WTC11 (cell line): ENCODE measurements at regions not wholly inside any gene's neighbourhood (a gene's known extent, or its start where the extent isn't known, plus 50 kb on each side); places are given as distances from the start of the nearest gene placed in this dataset.

Experiments
- ATAC-seq: fragments of 200-7000 bp; cut with Tn5 transposase; 2 replicates; pipeline ENCODE4 v1.10.0; 2021; ENCODE audit warnings: mild to moderate bottlenecking, moderate library complexity
- CTCF ChIA-PET: fragments of 300-600 bp; sonication (Branson Sonifier 250); formaldehyde crosslinking; loops from one replicate; lab custom pipeline; 2021; ENCODE audit warnings: antibody characterized with exemption; lab: Charles Lee
- POLR2A ChIA-PET: fragments of 350-600 bp; sonication (Branson Sonifier 250); formaldehyde crosslinking; loops from one replicate; lab custom pipeline; 2021; ENCODE audit warnings: antibody characterized with exemption; lab: Charles Lee
- DNase-seq: peaks from one replicate; pipeline ENCODE4 v3.0.0; 2021; ENCODE audit warnings: low spot score
- H3K27ac Mint-ChIP-seq: 2 replicates; pipeline ENCODE4 v1.8.0; 2021; ENCODE audit warnings: mixed read lengths
- H3K27me3 Mint-ChIP-seq: 2 replicates; pipeline ENCODE4 v1.8.0; 2021; ENCODE audit warnings: low read depth, mild to moderate bottlenecking, moderate library complexity, mixed read lengths
- H3K36me3 Mint-ChIP-seq: 2 replicates; pipeline ENCODE4 v1.8.0; 2021; ENCODE audit warnings: mixed read lengths
- H3K4me1 Mint-ChIP-seq: 2 replicates; pipeline ENCODE4 v1.8.0; 2022; ENCODE audit warnings: mixed read lengths
- H3K4me3 Mint-ChIP-seq: 2 replicates; pipeline ENCODE4 v1.8.0; 2021; ENCODE audit warnings: mild to moderate bottlenecking, moderate library complexity, mixed read lengths
- H3K9me3 Mint-ChIP-seq: 2 replicates; pipeline ENCODE4 v1.8.0; 2021; ENCODE audit warnings: mixed read lengths
- AR ChIP-seq: fragments of 250-450 bp; sonication (Bioruptor Pico); IDR thresholded peaks from 2 replicates; pipeline ENCODE4 v1.9.0; 2021; ENCODE audit warnings: mild to moderate bottlenecking
- ATF1 ChIP-seq: sonication (generic); formaldehyde crosslinking; IDR thresholded peaks from 2 replicates; pipeline ENCODE4 v1.8.1; 2023; ENCODE audit warnings: mild to moderate bottlenecking, moderate library complexity, missing genetic modification reagents
- CBFB ChIP-seq: sonication (generic); formaldehyde crosslinking; IDR thresholded peaks from 2 replicates; pipeline ENCODE4 v1.8.1; 2022; ENCODE audit warnings: mild to moderate bottlenecking, low read depth, missing genetic modification reagents
- ELF4 ChIP-seq: sonication (generic); formaldehyde crosslinking; IDR thresholded peaks from 2 replicates; pipeline ENCODE4 v1.8.1; 2022; ENCODE audit warnings: low read depth, mild to moderate bottlenecking, moderate library complexity, missing genetic modification reagents
- FOXP1 ChIP-seq: sonication (generic); formaldehyde crosslinking; IDR thresholded peaks from 2 replicates; pipeline ENCODE4 v1.8.0; 2022; ENCODE audit warnings: missing genetic modification reagents, mild to moderate bottlenecking, moderate library complexity, borderline replicate concordance
- GABPB1 ChIP-seq: sonication (generic); formaldehyde crosslinking; IDR thresholded peaks from 2 replicates; pipeline ENCODE4 v1.8.1; 2023; ENCODE audit warnings: mild to moderate bottlenecking, missing genetic modification reagents
- GRHL2 ChIP-seq: fragments of 250-450 bp; sonication (Bioruptor Pico); IDR thresholded peaks from 2 replicates; pipeline ENCODE4 v1.8.0; 2022; ENCODE audit warnings: mild to moderate bottlenecking, moderate library complexity; ENCODE audit not compliant: insufficient replicate concordance, severe bottlenecking
- IRF1 ChIP-seq: sonication (generic); formaldehyde crosslinking; IDR thresholded peaks from 2 replicates; pipeline ENCODE4 v1.8.0; 2023; ENCODE audit warnings: missing genetic modification reagents
- MXD4 ChIP-seq: fragments of 250-450 bp; sonication (Bioruptor Pico); IDR thresholded peaks from 2 replicates; pipeline ENCODE4 v1.8.0; 2021; ENCODE audit warnings: mild to moderate bottlenecking, moderate library complexity, borderline replicate concordance
- NFATC4 ChIP-seq: fragments of 250-450 bp; sonication (Bioruptor Pico); IDR thresholded peaks from 2 replicates; pipeline ENCODE4 v1.9.0; 2021; ENCODE audit warnings: mild to moderate bottlenecking
- NFE2L1 ChIP-seq: sonication (generic); formaldehyde crosslinking; IDR thresholded peaks from 2 replicates; pipeline ENCODE4 v1.8.1; 2023; ENCODE audit warnings: missing genetic modification reagents
- NR2C2 ChIP-seq: sonication (generic); formaldehyde crosslinking; IDR thresholded peaks from 2 replicates; pipeline ENCODE4 v1.8.0; 2022; ENCODE audit warnings: mild to moderate bottlenecking, missing genetic modification reagents
- NR3C1 ChIP-seq: sonication (generic); formaldehyde crosslinking; conservative IDR thresholded peaks from 2 replicates; pipeline ENCODE4 v1.8.1; 2023; ENCODE audit warnings: low read depth, mild to moderate bottlenecking, missing genetic modification reagents
- TCF7 ChIP-seq: sonication (generic); formaldehyde crosslinking; IDR thresholded peaks from 2 replicates; pipeline ENCODE4 v1.8.0; 2022; ENCODE audit warnings: mild to moderate bottlenecking, low read depth, missing genetic modification reagents, moderate library complexity
- ZNF121 ChIP-seq: sonication (generic); formaldehyde crosslinking; IDR thresholded peaks from 2 replicates; pipeline ENCODE4 v1.8.0; 2023; ENCODE audit warnings: missing genetic modification reagents
- ZNF512 ChIP-seq: sonication (generic); formaldehyde crosslinking; IDR thresholded peaks from 2 replicates; pipeline ENCODE4 v1.8.1; 2022; ENCODE audit warnings: missing genetic modification reagents, borderline replicate concordance
- TF ChIP-seq, protein P1 (sequence below): sonication (generic); formaldehyde crosslinking; IDR thresholded peaks from 2 replicates; pipeline ENCODE4 v1.8.0; 2023; ENCODE audit warnings: missing genetic modification reagents, mild to moderate bottlenecking, borderline replicate concordance

- TF ChIP-seq AR: no peak
- TF ChIP-seq IRF1 (CRISPR knock-in tag): no peak
- no peak for TF ChIP-seq ZNF121
- TF ChIP-seq NR3C1 (CRISPR knock-in tag): no peak
Measured at GRCh38 chr2:187875261-187876141, 321.3 kb upstream of the TFPI start (continued).

DNA sequence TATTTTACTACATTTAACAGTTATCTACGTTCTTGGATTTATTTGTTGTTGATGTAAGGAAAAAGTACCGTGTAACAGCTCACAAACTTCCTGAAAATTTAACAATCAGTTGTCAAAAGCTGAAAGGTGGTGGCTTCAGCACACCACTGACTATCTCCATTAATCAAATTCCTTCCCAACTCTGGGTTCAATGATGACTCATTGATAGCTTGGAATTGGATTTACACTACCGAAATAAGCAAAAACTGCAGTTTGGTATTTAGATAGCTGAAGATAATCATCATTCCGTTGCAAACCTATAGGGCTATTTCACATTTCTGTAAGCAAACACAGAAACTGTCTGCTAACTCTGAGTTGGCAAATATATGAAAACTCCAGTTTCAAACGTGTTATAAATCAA lies 322.3 kb upstream of the TFPI start:
- ATAC-seq (no peak), DNase-seq (no peak)
- ChIA-PET POLR2A (no interaction called here), CTCF (interaction anchor here (1.1 to 1.6 kb wide), 3 partner anchors 9 to 377 kb away, joined by 3 to 6 read pairs (median 3); no protein-coding TSS in a partner anchor)
- Mint-ChIP-seq H3K9me3 (no peaks in the 10 kb centered on the region), H3K27me3 (no peaks in the 10 kb centered on the region), H3K27ac (no peak overlapping the region), H3K4me3 (no peak overlapping the region), H3K36me3 (no peaks in the 10 kb centered on the region), H3K4me1 (peaks cover 15% of the 10 kb centered on the region)
- TF ChIP-seq CBFB (CRISPR knock-in tag): no peak
- no peak for TF ChIP-seq TCF7 (CRISPR knock-in tag)
- no peak for TF ChIP-seq FOXP1 (CRISPR knock-in tag)
- no peak for TF ChIP-seq GABPB1 (CRISPR knock-in tag)
- TF ChIP-seq, protein P1, sequence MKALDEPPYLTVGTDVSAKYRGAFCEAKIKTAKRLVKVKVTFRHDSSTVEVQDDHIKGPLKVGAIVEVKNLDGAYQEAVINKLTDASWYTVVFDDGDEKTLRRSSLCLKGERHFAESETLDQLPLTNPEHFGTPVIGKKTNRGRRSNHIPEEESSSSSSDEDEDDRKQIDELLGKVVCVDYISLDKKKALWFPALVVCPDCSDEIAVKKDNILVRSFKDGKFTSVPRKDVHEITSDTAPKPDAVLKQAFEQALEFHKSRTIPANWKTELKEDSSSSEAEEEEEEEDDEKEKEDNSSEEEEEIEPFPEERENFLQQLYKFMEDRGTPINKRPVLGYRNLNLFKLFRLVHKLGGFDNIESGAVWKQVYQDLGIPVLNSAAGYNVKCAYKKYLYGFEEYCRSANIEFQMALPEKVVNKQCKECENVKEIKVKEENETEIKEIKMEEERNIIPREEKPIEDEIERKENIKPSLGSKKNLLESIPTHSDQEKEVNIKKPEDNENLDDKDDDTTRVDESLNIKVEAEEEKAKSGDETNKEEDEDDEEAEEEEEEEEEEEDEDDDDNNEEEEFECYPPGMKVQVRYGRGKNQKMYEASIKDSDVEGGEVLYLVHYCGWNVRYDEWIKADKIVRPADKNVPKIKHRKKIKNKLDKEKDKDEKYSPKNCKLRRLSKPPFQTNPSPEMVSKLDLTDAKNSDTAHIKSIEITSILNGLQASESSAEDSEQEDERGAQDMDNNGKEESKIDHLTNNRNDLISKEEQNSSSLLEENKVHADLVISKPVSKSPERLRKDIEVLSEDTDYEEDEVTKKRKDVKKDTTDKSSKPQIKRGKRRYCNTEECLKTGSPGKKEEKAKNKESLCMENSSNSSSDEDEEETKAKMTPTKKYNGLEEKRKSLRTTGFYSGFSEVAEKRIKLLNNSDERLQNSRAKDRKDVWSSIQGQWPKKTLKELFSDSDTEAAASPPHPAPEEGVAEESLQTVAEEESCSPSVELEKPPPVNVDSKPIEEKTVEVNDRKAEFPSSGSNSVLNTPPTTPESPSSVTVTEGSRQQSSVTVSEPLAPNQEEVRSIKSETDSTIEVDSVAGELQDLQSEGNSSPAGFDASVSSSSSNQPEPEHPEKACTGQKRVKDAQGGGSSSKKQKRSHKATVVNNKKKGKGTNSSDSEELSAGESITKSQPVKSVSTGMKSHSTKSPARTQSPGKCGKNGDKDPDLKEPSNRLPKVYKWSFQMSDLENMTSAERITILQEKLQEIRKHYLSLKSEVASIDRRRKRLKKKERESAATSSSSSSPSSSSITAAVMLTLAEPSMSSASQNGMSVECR (CRISPR knock-in tag): no peak
- TF ChIP-seq NR2C2 (CRISPR knock-in tag): no peak
- TF ChIP-seq ZNF512 (CRISPR knock-in tag): no peak
- no peak for TF ChIP-seq ATF1 (CRISPR knock-in tag)
- TF ChIP-seq MXD4 (CRISPR knock-in tag): no peak
- no peak for TF ChIP-seq NFE2L1
- TF ChIP-seq NR3C1 (CRISPR knock-in tag): no peak
- TF ChIP-seq ELF4 (CRISPR knock-in tag): no peak
- no peak for TF ChIP-seq NFATC4 (CRISPR knock-in tag)
- TF ChIP-seq GRHL2: no peak
